ENCODE measurements at regions not wholly inside any gene's neighbourhood (a gene's known extent, or its start where the extent isn't known, plus 50 kb on each side); places are given as distances from the start of the nearest gene placed in this dataset.
A peak's percentile ranks its signal among the peaks of the same experiment; 100 is the strongest.

DNA sequence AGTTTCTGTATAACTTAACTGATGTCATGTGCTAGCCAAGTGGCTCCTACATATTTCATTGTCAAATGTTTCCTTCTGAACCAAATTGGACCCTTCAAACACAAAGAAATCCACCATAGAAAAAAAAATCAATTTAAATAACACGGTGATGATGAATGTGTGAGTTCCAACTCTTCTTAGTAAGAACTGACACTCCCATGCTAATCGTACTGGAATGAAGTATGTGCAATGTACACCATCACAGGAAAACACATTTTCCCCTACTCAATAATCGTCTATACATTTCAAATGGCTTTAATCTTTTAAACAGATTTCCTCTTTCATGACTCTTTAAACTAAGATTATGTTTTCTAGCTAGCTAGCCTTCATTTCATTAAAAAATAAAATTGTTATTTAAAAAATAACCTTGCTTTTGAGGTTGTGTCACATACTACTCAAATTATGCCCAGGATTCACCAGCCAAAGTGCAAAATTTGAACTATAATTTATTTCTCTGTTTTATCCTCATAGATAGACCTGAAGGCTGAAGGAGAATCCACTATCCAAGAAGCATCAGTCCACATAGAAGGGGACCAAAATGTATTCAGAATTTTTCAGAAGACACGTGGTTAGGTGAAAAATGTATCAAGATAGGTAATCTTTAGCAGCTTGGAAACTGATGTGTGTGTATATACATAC lies 131.0 kb upstream of the ITGA1 start:
- H3K4me3 ChIP-seq (replicated peaks in 1 of 3): no peak overlapping the region
- H3K27me3 ChIP-seq: no peaks in the 10 kb centered on the region
- DNase-seq: no peak
- H3K36me3 ChIP-seq: no peaks in the 10 kb centered on the region
- H3K27ac ChIP-seq: no peak overlapping the region
- no peaks in the 10 kb centered on the region for H3K9me3 ChIP-seq
- 35 to 36% methylated on average over 4 of the region's 4 CpGs for WGBS, 2 donors
- H3K4me1 ChIP-seq: no peaks in the 10 kb centered on the region
- no peak for TF ChIP-seq POLR2A (IDR thresholded peaks at IDR 0.05)
- TF ChIP-seq, protein P1, sequence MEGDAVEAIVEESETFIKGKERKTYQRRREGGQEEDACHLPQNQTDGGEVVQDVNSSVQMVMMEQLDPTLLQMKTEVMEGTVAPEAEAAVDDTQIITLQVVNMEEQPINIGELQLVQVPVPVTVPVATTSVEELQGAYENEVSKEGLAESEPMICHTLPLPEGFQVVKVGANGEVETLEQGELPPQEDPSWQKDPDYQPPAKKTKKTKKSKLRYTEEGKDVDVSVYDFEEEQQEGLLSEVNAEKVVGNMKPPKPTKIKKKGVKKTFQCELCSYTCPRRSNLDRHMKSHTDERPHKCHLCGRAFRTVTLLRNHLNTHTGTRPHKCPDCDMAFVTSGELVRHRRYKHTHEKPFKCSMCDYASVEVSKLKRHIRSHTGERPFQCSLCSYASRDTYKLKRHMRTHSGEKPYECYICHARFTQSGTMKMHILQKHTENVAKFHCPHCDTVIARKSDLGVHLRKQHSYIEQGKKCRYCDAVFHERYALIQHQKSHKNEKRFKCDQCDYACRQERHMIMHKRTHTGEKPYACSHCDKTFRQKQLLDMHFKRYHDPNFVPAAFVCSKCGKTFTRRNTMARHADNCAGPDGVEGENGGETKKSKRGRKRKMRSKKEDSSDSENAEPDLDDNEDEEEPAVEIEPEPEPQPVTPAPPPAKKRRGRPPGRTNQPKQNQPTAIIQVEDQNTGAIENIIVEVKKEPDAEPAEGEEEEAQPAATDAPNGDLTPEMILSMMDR (IDR thresholded peaks at IDR 0.05): no peak
- intact Hi-C loops (cut with DNase I): no loop called here

DNA sequence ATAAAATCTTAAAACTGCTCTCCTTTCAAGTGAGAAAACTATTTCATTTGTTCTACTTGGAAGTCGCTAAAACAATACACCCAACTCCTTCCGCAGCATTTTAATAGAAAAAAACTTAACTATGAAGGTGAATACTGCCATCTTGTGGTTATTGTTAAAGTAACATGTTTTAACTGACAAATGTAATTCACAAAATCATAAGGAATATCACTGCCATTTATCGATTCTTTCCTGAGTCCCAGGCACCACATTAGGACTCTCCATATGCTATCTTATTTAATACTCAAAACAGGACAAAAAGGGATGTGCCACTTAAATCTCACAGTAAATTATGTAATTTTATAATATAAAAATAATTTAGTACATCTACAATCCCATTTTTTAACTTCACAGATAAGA lies 130.5 kb upstream of the ITGA1 start:
- Histone ChIP-seq H3K4me3 (replicated peaks in 1 of 3) (no peak overlapping the region), H3K27ac (no peak overlapping the region), H3K4me1 (no peaks in the 10 kb centered on the region), H3K36me3 (no peaks in the 10 kb centered on the region), H3K27me3 (no peaks in the 10 kb centered on the region), H3K9me3 (no peaks in the 10 kb centered on the region)
- no peak for TF ChIP-seq POLR2A (IDR thresholded peaks at IDR 0.05)
- TF ChIP-seq, protein P1 (IDR thresholded peaks at IDR 0.05): peak in 5 of 6 experiments; percentile 14 to 51 (median 49)
- 7 to 10% methylated on average over 3 of the region's 3 CpGs for WGBS, 2 donors
- no peak for DNase-seq
- intact Hi-C loops (cut with DNase I): no loop called here

DNA sequence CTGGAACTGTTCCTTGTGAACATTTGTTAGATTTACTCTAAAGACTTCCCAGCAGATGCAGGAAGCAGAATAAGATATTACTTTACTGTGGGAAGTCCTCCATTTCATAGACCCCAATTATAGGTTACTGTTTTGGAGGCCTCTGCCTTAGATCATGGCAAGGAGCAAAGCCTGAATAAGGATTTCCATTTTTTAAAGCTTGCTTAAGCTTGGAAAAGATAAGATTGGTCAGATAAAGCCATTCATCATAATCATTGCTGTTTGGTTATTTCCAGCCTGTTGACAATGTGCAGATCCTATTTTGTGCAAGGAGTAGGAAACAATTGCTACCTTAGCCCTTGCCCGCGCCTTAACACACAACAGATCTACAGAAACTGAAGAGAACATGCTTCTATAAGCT lies 129.5 kb upstream of the ITGA1 start:
- WGBS, 2 donors: 90 to 95% methylated on average over 2 of the region's 2 CpGs
- Histone ChIP-seq H3K9me3 (no peaks in the 10 kb centered on the region), H3K4me1 (no peaks in the 10 kb centered on the region), H3K27ac (no peak overlapping the region), H3K4me3 (replicated peaks in 1 of 3) (no peak overlapping the region), H3K27me3 (no peaks in the 10 kb centered on the region), H3K36me3 (no peaks in the 10 kb centered on the region)
- DNase-seq: no peak
- intact Hi-C loops (cut with DNase I): no loop called here
- no peak for TF ChIP-seq POLR2A (IDR thresholded peaks at IDR 0.05)
- TF ChIP-seq, protein P1 (IDR thresholded peaks at IDR 0.05): no peak

DNA sequence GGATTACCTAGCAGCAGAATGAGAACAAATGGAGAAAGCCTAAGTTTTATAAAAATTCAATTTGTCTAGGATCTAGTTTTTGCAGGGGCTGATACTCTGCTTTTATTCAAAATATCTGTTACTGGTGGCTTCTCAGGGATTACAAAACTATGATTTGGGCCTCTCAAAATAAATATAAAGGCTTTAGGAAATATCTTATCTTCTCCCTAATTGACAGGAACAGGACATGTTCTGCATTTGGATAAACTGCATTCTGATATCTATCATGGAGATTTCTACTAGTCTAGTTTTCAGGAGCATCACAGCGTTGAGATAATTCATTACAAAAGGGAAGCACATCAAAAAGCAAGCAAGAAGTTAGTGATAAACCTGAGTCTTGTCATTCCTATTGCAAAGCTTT lies 127.1 kb upstream of the ITGA1 start:
- no peaks in the 10 kb centered on the region for H3K36me3 ChIP-seq
- no peak overlapping the region for H3K4me3 ChIP-seq (replicated peaks in 1 of 3)
- WGBS, 2 donors: 92% methylated on average over 1 of the region's 1 CpG
- no peak for TF ChIP-seq POLR2A (IDR thresholded peaks at IDR 0.05)
- TF ChIP-seq, protein P1 (IDR thresholded peaks at IDR 0.05): no peak
- H3K4me1 ChIP-seq: peaks cover 0 to 7% of the 10 kb centered on the region in 2 donors
- no peaks in the 10 kb centered on the region for H3K9me3 ChIP-seq
- intact Hi-C loops (cut with DNase I): no loop called here
- no peak overlapping the region for H3K27ac ChIP-seq
- no peak for DNase-seq
- H3K27me3 ChIP-seq: no peaks in the 10 kb centered on the region

DNA sequence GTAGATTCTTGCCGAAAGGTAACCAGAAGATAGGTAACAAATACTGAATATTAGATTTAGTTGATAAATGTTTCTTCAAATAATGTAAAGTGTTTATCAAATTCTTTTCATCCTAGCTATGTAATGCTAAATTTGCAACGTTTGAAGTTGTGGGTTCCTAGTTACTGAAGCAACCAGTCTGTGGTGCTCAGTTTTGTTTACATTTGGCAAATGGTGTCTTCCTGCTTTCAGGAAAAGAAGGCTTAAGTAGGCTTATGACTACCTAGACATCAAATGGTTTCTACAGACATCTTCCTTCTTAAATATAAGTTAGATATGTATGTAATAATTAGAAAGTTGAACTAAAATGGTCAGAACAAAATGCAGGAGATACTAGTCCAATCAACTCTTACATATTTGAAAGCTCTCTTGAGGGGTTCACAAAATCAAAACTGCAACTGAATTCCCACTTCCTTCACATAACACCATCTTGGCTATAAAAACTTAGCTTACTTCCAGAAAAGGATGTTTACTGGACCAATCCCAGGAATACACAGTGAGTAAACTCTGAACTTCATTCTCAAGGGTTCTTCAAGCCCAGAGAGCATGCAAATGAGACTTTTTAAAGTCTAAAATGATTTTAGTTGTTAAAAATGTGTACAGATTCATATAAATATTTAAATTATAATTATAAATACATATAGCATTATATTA lies 125.7 kb upstream of the ITGA1 start:
- DNase-seq: no peak
- intact Hi-C loops (cut with DNase I): no loop called here

More for the DNA sequence above, 125.7 kb upstream of the ITGA1 start:
- TF ChIP-seq, protein P1 (IDR thresholded peaks at IDR 0.05): no peak
- TF ChIP-seq POLR2A (IDR thresholded peaks at IDR 0.05): no peak
- Histone ChIP-seq H3K9me3 (no peaks in the 10 kb centered on the region), H3K36me3 (no peaks in the 10 kb centered on the region), H3K27ac (no peak overlapping the region), H3K4me3 (replicated peaks in 1 of 3) (no peak overlapping the region), H3K27me3 (no peaks in the 10 kb centered on the region), H3K4me1 (peaks cover 0 to 7% of the 10 kb centered on the region in 2 donors)
- 54 to 55% methylated on average over 2 of the region's 2 CpGs for WGBS, 2 donors
